Esophagus (tissue), 2 donors: ENCODE measurements at regions not wholly inside any gene's neighbourhood (a gene's known extent, or its start where the extent isn't known, plus 50 kb on each side); places are given as distances from the start of the nearest gene placed in this dataset.
"Not testable (repeated sequence)": the region's sequence is repeated elsewhere in the genome, so short reads cannot be mapped to it uniquely, and the experiment has no call there.

Source experiments
- H3K27ac ChIP-seq, 2 donors: one replicate each; pipeline ENCODE4 v1.5.1; 2013; ENCODE audit warnings: low read depth in 2 of 2, mild to moderate bottlenecking in 2 of 2, inconsistent platforms in 1 of 2, low read length in 1 of 2, moderate library complexity in 1 of 2
- H3K27me3 ChIP-seq, 2 donors: one replicate each; pipeline ENCODE4 v1.6.1; 2013; ENCODE audit warnings: low read length in 2 of 2, control low read depth in 1 of 2, mild to moderate bottlenecking in 1 of 2; ENCODE audit not compliant: insufficient read depth in 2 of 2, control insufficient read depth in 1 of 2
- H3K36me3 ChIP-seq, 2 donors: one replicate each; pipeline ENCODE4 v1.6.1; 2013; ENCODE audit warnings: low read length in 1 of 2; ENCODE audit not compliant: control insufficient read depth in 2 of 2, insufficient read depth in 2 of 2
- H3K4me1 ChIP-seq, 2 donors: one replicate each; pipeline ENCODE4 v1.6.1; 2013; ENCODE audit warnings: low read length in 1 of 2; ENCODE audit not compliant: control insufficient read depth in 2 of 2, insufficient read depth in 2 of 2
- H3K4me3 ChIP-seq, 2 donors: one replicate each; pipeline ENCODE4 v1.5.1; 2013; ENCODE audit warnings: low read length in 2 of 2, mild to moderate bottlenecking in 2 of 2, low read depth in 1 of 2, moderate library complexity in 1 of 2
- H3K9me3 ChIP-seq, 2 donors: one replicate each; pipeline ENCODE4 v1.6.1; 2013; ENCODE audit warnings: mild to moderate bottlenecking in 2 of 2, low read depth in 1 of 2, low read length in 1 of 2, moderate library complexity in 1 of 2; ENCODE audit not compliant: control insufficient read depth in 2 of 2, insufficient read depth in 1 of 2
- WGBS, 2 donors: extraction: QIAGEN DNeasy Blood & Tissue Kit; methylation state at CpG; one replicate each; pipeline ENCODE4 v1.1.7; 2013; 5-methylcytosine and 5-hydroxymethylcytosine counted together
- donor health status: healthy with polysubstance abuse.
- donor health status: Bipolar disorder and iron deficiency.

DNA sequence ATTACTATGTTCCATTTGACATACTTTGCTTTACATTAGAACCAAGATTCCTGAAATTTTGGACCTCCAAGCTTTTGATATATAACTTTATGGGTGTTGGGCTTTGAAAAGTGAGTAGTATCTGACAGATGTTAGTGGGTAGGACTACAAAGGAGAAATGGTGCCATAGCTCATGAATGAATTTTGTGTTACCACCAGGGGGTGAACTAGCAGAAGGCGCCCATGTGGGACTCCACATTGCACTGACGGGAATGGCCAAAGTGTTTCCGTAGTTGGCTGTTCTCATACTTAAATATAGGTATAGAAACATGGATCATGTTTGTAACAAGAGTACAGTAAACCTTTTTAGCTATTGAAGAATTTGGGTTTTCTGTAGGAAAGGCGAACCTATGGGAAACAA, 337.5 kb downstream of the FLRT2 start:
- H3K9me3 ChIP-seq, result no peaks in the 10 kb centered on the region
- H3K36me3 ChIP-seq, result no peaks in the 10 kb centered on the region
- H3K27ac ChIP-seq, result no peak overlapping the region
- no peak overlapping the region for H3K4me3 ChIP-seq
- no peaks in the 10 kb centered on the region for H3K27me3 ChIP-seq
- 94 to 95% methylated on average over 4 of the region's 4 CpGs for whole genome bisulfite sequencing, 2 donors
- H3K4me1 ChIP-seq, result no peaks in the 10 kb centered on the region

DNA sequence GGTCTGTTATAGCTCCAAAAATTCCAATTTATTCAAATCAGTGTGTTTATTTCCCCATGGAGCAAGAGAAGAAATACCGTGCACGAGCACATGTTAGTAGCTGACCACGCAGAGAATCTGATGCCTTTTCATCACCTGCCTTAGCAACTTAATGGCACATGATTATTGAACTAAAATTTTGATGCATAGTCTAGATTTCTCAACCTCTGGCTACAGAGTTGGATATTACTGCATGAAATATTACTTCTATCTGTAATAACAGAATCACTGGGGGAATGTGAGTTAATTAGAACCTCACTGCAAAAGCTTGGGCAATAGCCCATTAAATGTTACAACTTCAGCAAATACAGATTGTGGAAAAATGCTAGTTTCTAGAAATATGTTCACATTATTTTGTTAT, 335.8 kb downstream of the FLRT2 start:
- no peaks in the 10 kb centered on the region for H3K4me1 ChIP-seq
- no peak overlapping the region for H3K27ac ChIP-seq

DNA sequence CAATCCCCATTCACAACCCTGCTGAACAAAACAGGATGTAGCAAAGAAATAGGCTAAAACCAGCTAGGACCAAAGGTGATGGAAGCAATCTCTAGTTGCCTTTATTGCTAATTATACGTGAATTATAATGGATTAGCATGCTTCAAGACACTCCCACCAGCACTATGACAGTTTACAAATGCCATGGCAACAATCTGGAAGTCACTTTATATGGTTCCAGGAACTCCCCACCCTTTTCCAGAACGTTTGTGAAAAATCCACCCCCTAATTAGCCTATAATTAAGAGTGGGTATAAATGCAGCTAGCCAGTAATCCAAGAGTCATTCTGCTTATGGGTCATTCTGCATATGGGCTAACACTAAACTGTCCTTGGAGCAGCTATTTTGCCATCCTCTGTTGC, 328.7 kb downstream of the FLRT2 start:
- no peak overlapping the region for H3K4me3 ChIP-seq
- no peaks in the 10 kb centered on the region for H3K36me3 ChIP-seq
- H3K27ac ChIP-seq, result no peak overlapping the region
- H3K4me1 ChIP-seq, result no peaks in the 10 kb centered on the region
- 56 to 60% methylated on average over 2 of the region's 2 CpGs for WGBS, 2 donors
- no peaks in the 10 kb centered on the region for H3K27me3 ChIP-seq
- no peaks in the 10 kb centered on the region for H3K9me3 ChIP-seq

More for the DNA sequence above, 335.8 kb downstream of the FLRT2 start:
- Histone ChIP-seq H3K36me3 (no peaks in the 10 kb centered on the region), H3K9me3 (no peaks in the 10 kb centered on the region), H3K4me3 (no peak overlapping the region), H3K27me3 (no peaks in the 10 kb centered on the region)
- WGBS, 2 donors, result 93 to 94% methylated on average over 3 of the region's 3 CpGs

DNA sequence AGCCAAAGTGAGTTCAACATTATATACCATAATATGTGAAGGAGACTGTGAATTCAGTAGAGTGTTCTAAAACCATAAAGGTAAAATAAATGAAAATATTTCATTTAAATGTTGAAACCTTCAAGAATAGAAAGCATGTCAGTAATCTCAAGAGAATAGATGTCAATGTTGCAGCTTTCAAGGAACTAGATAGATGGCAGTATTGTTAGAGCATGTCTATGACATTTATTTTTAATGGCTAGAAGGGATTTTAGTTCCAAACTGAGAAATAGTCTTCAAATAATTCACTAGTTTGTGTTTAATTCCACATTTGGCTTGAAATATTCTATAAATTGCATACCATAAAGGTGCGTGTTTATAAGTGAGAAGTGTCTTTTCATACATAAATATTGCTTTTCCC, 326.5 kb downstream of the FLRT2 start:
- H3K27ac ChIP-seq, result no peak overlapping the region
- 81 to 91% methylated on average over 1 of the region's 1 CpG for WGBS, 2 donors
- no peaks in the 10 kb centered on the region for H3K27me3 ChIP-seq
- H3K9me3 ChIP-seq, result no peaks in the 10 kb centered on the region
- H3K36me3 ChIP-seq, result no peaks in the 10 kb centered on the region
- H3K4me1 ChIP-seq, result no peaks in the 10 kb centered on the region
- no peak overlapping the region for H3K4me3 ChIP-seq

DNA sequence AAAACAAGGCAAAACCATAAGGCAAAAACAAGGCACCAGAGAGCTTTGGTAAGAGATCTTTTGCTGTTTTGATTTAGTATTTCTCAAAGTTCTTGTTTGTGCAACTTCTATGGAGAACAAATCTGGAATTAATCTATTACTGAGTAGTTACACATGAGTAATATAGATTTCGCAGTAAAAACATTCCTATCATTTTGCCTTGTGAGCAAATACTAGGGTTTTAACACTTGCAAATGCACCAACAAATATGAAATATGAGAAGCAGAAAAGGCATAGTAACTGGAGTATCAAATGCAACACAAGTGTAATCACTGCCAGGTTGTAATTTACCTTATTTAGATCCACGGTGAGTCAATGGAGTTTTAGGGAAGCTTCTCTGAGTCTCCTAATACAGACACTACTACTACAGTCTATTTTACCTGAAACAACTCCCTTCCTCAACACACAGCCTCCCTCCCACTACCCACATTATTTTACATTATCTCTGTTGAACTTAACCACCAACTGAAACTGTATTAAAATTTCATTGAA, 324.1 kb downstream of the FLRT2 start:
- Histone ChIP-seq H3K4me1 (no peaks in the 10 kb centered on the region), H3K36me3 (no peaks in the 10 kb centered on the region), H3K9me3 (no peaks in the 10 kb centered on the region), H3K4me3 (no peak overlapping the region), H3K27ac (no peak overlapping the region), H3K27me3 (no peaks in the 10 kb centered on the region)
- 74 to 85% methylated on average over 2 of the region's 2 CpGs for WGBS, 2 donors

DNA sequence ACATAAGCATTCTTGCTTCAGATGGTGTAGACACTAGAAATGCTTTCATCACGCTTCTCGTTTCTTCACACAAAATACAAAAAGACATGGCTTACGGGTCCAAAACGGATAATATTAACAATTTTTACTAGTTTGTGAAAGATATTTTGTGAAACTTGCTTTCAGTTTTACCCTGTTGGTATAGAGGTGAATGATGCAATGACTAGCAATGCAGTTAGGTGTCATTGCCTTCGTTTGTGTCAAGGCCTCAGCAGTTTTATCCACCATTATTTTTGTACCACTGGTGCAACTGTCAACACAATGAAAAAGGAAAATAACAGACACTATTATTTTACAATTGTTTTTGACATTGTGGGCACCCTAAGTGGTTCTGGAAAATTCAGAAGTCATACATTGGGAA, 323.0 kb downstream of the FLRT2 start:
- Histone ChIP-seq H3K36me3 (no peaks in the 10 kb centered on the region), H3K4me3 (no peak overlapping the region), H3K27me3 (no peaks in the 10 kb centered on the region), H3K4me1 (no peaks in the 10 kb centered on the region), H3K9me3 (no peaks in the 10 kb centered on the region), H3K27ac (no peak overlapping the region)
- 90 to 93% methylated on average over 5 of the region's 5 CpGs for WGBS, 2 donors

DNA sequence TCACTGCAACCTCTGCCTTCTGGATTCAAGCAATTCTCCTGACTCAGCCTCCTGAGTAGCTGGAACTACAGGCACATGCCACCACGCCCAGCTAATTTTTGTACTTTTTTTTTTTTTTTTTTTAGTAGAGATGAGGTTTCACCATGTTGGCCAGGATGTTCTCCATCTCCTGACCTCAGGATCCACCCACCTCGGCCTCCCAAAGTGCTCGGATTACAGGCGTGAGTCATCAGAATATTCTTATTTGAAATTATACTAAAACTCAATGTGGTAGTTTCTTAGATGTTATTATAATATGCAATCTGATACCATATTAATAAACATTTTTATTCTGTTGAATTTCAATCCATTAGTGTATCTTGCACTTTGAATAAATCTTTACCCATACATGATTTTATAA, 322.2 kb downstream of the FLRT2 start:
- H3K4me1 ChIP-seq, H3K27ac ChIP-seq, H3K9me3 ChIP-seq, H3K36me3 ChIP-seq, H3K4me3 ChIP-seq, H3K27me3 ChIP-seq: not testable (repeated sequence)
- 92 to 93% methylated on average over 4 of the region's 4 CpGs for WGBS, 2 donors

DNA sequence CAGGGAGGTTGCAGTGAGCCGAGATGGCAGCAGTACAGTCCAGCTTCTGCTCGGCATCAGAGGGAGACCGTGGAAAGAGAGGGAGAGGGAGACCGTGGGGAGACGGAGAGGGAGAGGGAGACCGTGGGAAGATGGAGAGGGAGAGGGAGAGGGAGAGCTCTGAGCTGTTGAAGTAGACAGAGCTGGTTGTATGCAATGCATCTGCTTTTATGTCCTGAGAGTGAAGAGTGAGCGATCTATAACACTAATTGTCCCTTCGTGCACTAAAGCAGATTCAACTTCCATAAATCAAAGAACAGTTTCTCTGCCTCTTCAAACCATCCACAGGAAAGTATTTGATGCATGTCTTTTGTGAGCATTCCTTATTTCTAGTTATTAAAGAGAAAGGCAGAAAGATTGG, 300.6 kb downstream of the FLRT2 start:
- H3K27me3 ChIP-seq, H3K36me3 ChIP-seq, H3K9me3 ChIP-seq, H3K4me3 ChIP-seq, H3K27ac ChIP-seq, H3K4me1 ChIP-seq: not testable (repeated sequence)
- WGBS, 2 donors, result 92% methylated on average over 8 of the region's 8 CpGs

DNA sequence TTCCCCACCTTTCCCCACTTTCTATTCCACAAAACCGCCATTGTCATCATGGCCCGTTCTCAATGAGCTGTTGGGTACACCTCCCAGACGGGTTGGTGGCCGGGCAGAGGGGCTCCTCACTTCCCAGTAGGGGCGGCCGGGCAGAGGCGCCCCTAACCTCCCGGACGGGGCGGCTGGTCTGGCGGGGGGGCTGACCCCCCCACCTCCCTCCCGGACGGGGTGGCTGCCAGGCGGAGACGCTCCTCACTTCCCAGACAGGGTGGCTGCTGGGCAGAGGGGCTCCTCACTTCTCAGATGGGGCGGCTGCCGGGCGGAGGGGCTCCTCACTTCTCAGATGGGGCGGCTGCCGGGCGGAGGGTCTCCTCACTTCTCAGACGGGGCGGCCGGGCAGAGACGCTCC, 299.7 kb downstream of the FLRT2 start:
- H3K4me3 ChIP-seq, H3K36me3 ChIP-seq, H3K4me1 ChIP-seq, H3K9me3 ChIP-seq, H3K27ac ChIP-seq, H3K27me3 ChIP-seq: not testable (repeated sequence)
- WGBS, 2 donors, result 96 to 97% methylated on average over 17 to 25 of the region's 25 CpGs

DNA sequence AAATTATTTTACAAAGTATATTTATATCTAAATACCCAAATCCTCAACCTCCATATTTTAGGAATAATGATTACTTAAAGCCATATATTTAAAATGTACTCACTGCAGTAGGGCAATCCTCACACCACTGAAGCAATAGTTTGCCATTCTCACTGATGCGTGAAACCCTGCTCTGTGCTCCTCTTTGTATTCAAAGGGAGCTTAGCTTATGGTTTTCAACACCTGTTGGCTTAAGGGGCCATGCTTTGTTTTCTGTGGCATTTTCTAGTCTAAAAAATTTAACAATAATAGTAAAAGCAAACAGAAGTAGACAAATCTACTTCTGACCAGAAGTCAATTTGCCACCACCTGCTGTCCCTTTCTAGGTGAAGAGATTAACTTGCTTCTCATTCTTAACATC, 294.6 kb downstream of the FLRT2 start:
- 56 to 82% methylated on average over 1 of the region's 1 CpG for WGBS, 2 donors
- no peaks in the 10 kb centered on the region for H3K27me3 ChIP-seq
- no peak overlapping the region for H3K27ac ChIP-seq
- H3K9me3 ChIP-seq, result no peaks in the 10 kb centered on the region
- H3K4me3 ChIP-seq, result no peak overlapping the region
- no peaks in the 10 kb centered on the region for H3K4me1 ChIP-seq
- H3K36me3 ChIP-seq, result no peaks in the 10 kb centered on the region
